Endothelial cell of umbilical vein (primary cell): ENCODE measurements at regions not wholly inside any gene's neighbourhood (a gene's known extent, or its start where the extent isn't known, plus 50 kb on each side); places are given as distances from the start of the nearest gene placed in this dataset.

Source experiments
- BruUV-seq: library from RNA; stranded (reverse); fragments of 400-500 nt; replicated peaks from 2 replicates; lab custom pipeline; 2021; lab: Mats Ljungman, UMichigan
- CTCF ChIA-PET: fragments of 300-600, 350-600 bp; sonication (Branson Sonifier 250); formaldehyde crosslinking; loops from one replicate; lab custom pipeline; 2021; ENCODE audit warnings: antibody characterized with exemption, inconsistent platforms; lab: Charles Lee
- POLR2A ChIA-PET: fragments of 300-600, 350-600 bp; sonication (Branson Sonifier 250); formaldehyde crosslinking; loops from one replicate; lab custom pipeline; 2021; ENCODE audit warnings: antibody characterized with exemption, inconsistent platforms; lab: Charles Lee
- DNase-seq: peaks from one replicate; pipeline ENCODE4 v3.0.0-alpha.2; 2011; ENCODE audit warnings: low read depth, low spot score
- FAIRE-seq: peaks from 2 replicates; lab custom pipeline; 2011; peaks lifted over from hg19 to GRCh38; lab: Jason Lieb, UNC
- H2AFZ ChIP-seq: 2 replicates; pipeline ENCODE4 v1.6.0; 2012; ENCODE audit warnings: low read depth, low read length, control low read depth, inconsistent platforms
- H3K27ac ChIP-seq: 2 replicates; pipeline ENCODE4 v1.5.1; 2011; ENCODE audit warnings: low read depth, mild to moderate bottlenecking, control low read depth, low read length, moderate library complexity; ENCODE audit not compliant: insufficient read depth
- H3K27me3 ChIP-seq, 2 experiments: 2 replicates each; pipeline versions ENCODE4 v1.6.0 to v1.6.1; 2011; ENCODE audit warnings: low read length in 2 of 2, mixed read lengths in 1 of 2; ENCODE audit not compliant: control insufficient read depth in 2 of 2, insufficient read depth in 2 of 2
- H3K36me3 ChIP-seq, 2 experiments: 2 replicates in 1 of 2; 3 replicates in 1 of 2; pipeline ENCODE4 v1.5.1; 2011; ENCODE audit warnings: low read length in 2 of 2, mild to moderate bottlenecking in 1 of 2, moderate library complexity in 1 of 2; ENCODE audit not compliant: control insufficient read depth in 2 of 2, insufficient read depth in 2 of 2; ENCODE audit errors: extremely low read depth in 1 of 2
- H3K4me1 ChIP-seq: 3 replicates; pipeline ENCODE4 v1.5.1; 2011; ENCODE audit warnings: mild to moderate bottlenecking, low read length; ENCODE audit not compliant: control insufficient read depth, insufficient read depth; ENCODE audit errors: extremely low read depth
- H3K4me2 ChIP-seq: 2 replicates; pipeline ENCODE4 v1.6.1; 2011; ENCODE audit warnings: low read length, control low read depth, mixed read lengths; ENCODE audit not compliant: insufficient read depth
- H3K4me3 ChIP-seq, 3 experiments: fragments of 200-600 bp in 1 of 3; sonication (generic), shearing (Covaris generic) in 1 of 3; replicated peaks in 1 of 3; 2 replicates each; pipeline ENCODE4 v1.5.1; 2011 to 2016; ENCODE audit warnings: control low read depth in 3 of 3, low read length in 3 of 3, mild to moderate bottlenecking in 2 of 3, inconsistent platforms in 1 of 3, low read depth in 1 of 3, moderate library complexity in 1 of 3; ENCODE audit not compliant: insufficient read depth in 1 of 3
- H3K79me2 ChIP-seq: 2 replicates; pipeline ENCODE4 v1.6.0; 2012; ENCODE audit warnings: low read length, inconsistent platforms; ENCODE audit not compliant: control insufficient read depth, insufficient read depth
- H3K9ac ChIP-seq: replicated peaks from 2 replicates; pipeline ENCODE3; 2011; ENCODE audit warnings: low read length, control low read depth; ENCODE audit not compliant: insufficient read depth; ENCODE audit errors: extremely low read depth
- H3K9me1 ChIP-seq: replicated peaks from 3 replicates; pipeline ENCODE4 v1.6.0; 2011; ENCODE audit warnings: mild to moderate bottlenecking, low read length; ENCODE audit not compliant: control insufficient read depth, insufficient read depth; ENCODE audit errors: extremely low read depth
- H3K9me3 ChIP-seq: replicated peaks from 2 replicates; pipeline ENCODE4 v1.5.1; 2012; ENCODE audit warnings: low read length, inconsistent platforms; ENCODE audit not compliant: control insufficient read depth, insufficient read depth
- H4K20me1 ChIP-seq: replicated peaks from 2 replicates; pipeline ENCODE3; 2011; ENCODE audit warnings: mild to moderate bottlenecking, low read length; ENCODE audit not compliant: control insufficient read depth, insufficient read depth; ENCODE audit errors: extremely low read depth
- CTCF ChIP-seq, 2 donors: IDR thresholded peaks; 1 replicate in 1 of 2; 2 replicates in 1 of 2; pipeline ENCODE4 v1.5.1; 2011; ENCODE audit warnings: low read length in 2 of 2, mild to moderate bottlenecking in 2 of 2, moderate library complexity in 2 of 2, control low read depth in 1 of 2, inconsistent platforms in 1 of 2, low read depth in 1 of 2; ENCODE audit not compliant: insufficient read depth in 1 of 2; ENCODE audit errors: extremely low read depth in 1 of 2
- EZH2 ChIP-seq: IDR thresholded peaks from 2 replicates; pipeline ENCODE4 v1.6.1; 2012; ENCODE audit warnings: borderline replicate concordance, low read depth, mild to moderate bottlenecking, moderate library complexity, low read length, inconsistent platforms; ENCODE audit not compliant: severe bottlenecking
- FOS ChIP-seq: IDR thresholded peaks from 2 replicates; pipeline ENCODE4 v1.6.1; 2011; ENCODE audit warnings: mild to moderate bottlenecking, low read length, moderate library complexity, borderline replicate concordance; ENCODE audit not compliant: insufficient read depth
- GATA2 ChIP-seq: IDR thresholded peaks from 2 replicates; pipeline ENCODE4 v1.7.0; 2011; ENCODE audit warnings: low read depth, mild to moderate bottlenecking, moderate library complexity, mixed read lengths, low read length; ENCODE audit not compliant: insufficient read length, insufficient read depth
- JUN ChIP-seq: IDR thresholded peaks from 2 replicates; pipeline ENCODE4 v1.6.1; 2011; ENCODE audit warnings: borderline replicate concordance, low read depth; ENCODE audit not compliant: insufficient read length, insufficient read depth
- MAX ChIP-seq: IDR thresholded peaks from 2 replicates; pipeline ENCODE4 v1.6.1; 2011; ENCODE audit not compliant: insufficient read depth, insufficient read length
- MYC ChIP-seq: IDR thresholded peaks from one replicate; pipeline ENCODE4 v1.6.1; 2011; ENCODE audit warnings: mild to moderate bottlenecking, low read depth, low read length
- POLR2A ChIP-seq: IDR thresholded peaks from 2 replicates; pipeline ENCODE4 v1.6.1; 2012; ENCODE audit warnings: low read depth, mild to moderate bottlenecking, control low read depth, low read length
- POLR2AphosphoS5 ChIP-seq: IDR thresholded peaks from 2 replicates; pipeline ENCODE4 v1.6.1; 2012; ENCODE audit warnings: low read depth, mild to moderate bottlenecking, control low read depth, low read length, moderate library complexity; ENCODE audit not compliant: insufficient read depth
- dilution Hi-C: fragments of 300-500 bp; cut with MboI; formaldehyde crosslinking; loops from one replicate; pipeline ENCODE4 v1.15.0; 2019; ENCODE audit warnings: low sequenced_read_pairs; ENCODE audit not compliant: extremely low pct_ligation_motif_present
- intact Hi-C: fragments of 100-400 bp; cut with micrococcal nuclease; formaldehyde crosslinking; loops from one replicate; pipeline ENCODE4 v1.10.0; 2022

GRCh38 chr11:27228906-27229290, 134.1 kb downstream of the CCDC34 start:
- no peaks in the 10 kb centered on the region for H3K36me3 ChIP-seq
- H2AFZ ChIP-seq: no peak overlapping the region
- H3K4me3 ChIP-seq: no peak overlapping the region
- dilution Hi-C loops (no loop called here), intact Hi-C loops (no loop called here)
- H3K4me1 ChIP-seq: no peaks in the 10 kb centered on the region
- no peak overlapping the region for H3K27ac ChIP-seq
- H4K20me1 ChIP-seq: no peaks in the 10 kb centered on the region
- H3K27me3 ChIP-seq: peaks cover 26 to 41% of the 10 kb centered on the region in 2 experiments
- no peak for TF ChIP-seq FOS
- no peak for TF ChIP-seq JUN
- no peak for TF ChIP-seq MYC
- no peak for TF ChIP-seq EZH2
- no peak for TF ChIP-seq MAX
- TF ChIP-seq POLR2AphosphoS5: no peak
- TF ChIP-seq GATA2: no peak
- no peak for TF ChIP-seq CTCF (IDR thresholded peaks at IDR 0.05; ENCODE audit: extremely low read depth in 1 of 2, insufficient read depth in 1 of 2, low read depth in 1 of 2, low read length in 2 of 2)
- no peak for TF ChIP-seq POLR2A
- ChIA-PET POLR2A (no interaction called here), CTCF (no interaction called here)
- DNase-seq: no peak
- H3K79me2 ChIP-seq: no peaks in the 10 kb centered on the region
- H3K9me3 ChIP-seq: no peaks in the 10 kb centered on the region
- no peaks in the 10 kb centered on the region for H3K9me1 ChIP-seq
- H3K9ac ChIP-seq: no peak overlapping the region
- H3K4me2 ChIP-seq: no peak overlapping the region
- no TSS peak for BruUV-seq
- FAIRE-seq: no peak
